ENCODE measurements at regions not wholly inside any gene's neighbourhood (a gene's known extent, or its start where the extent isn't known, plus 50 kb on each side); places are given as distances from the start of the nearest gene placed in this dataset.

DNA sequence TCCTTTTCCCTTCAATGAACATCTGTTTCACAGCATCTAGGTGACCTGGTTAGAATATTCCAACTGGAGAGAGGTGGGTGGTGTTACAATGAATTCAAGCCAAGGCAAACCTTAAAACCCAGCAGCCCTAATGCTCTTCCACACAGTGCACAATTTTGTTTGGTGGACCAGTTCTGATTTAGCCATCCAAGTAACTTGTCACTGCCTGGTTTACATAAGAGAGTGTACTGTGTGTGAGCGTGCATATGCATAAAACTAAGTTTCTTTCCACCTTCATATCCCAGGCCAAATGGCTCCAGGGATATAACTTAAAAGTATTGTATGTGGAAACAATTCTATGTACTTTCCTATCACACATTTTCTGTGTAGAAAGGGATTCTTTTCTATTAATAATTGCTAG is 200.4 kb upstream of the FAR2 start:
- intact Hi-C loops (cut with DNase I) = no loop called here
- no peak for ATAC-seq
- DNase-seq (ENCODE audit: low spot score) = no peak

- DNase-seq (ENCODE audit: low spot score) (no peak), ATAC-seq (no peak)
- intact Hi-C loops (cut with DNase I) = no loop called here
Observed at GRCh38 chr12:28949184-28949583, 199.9 kb upstream of the FAR2 start.

- ATAC-seq (no peak), DNase-seq (ENCODE audit: low spot score) (no peak)
- intact Hi-C loops (cut with DNase I) = no loop called here
Observed at GRCh38 chr12:28950049-28950448, 199.0 kb upstream of the FAR2 start.

DNA sequence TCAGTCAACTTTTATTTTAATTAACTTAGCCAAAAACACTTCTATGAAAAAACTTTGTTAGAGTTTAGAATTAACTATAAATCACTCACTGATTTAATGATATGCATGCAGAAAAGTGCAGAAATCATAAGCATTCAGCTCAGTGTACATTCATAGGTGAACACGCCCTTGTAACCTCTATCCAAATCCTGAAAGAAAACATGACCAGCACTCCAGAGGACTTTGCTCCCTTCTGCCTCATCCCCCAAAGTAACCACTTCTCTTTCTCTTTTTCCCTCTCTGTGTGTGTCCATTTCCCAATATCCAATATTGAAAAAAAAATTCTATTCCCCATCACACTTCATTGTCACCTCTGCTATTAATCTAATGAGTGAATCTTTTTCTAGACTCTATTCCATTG is 197.1 kb upstream of the FAR2 start:
- intact Hi-C loops (cut with DNase I) = no loop called here
- DNase-seq (ENCODE audit: low spot score) (no peak), ATAC-seq (no peak)

GRCh38 chr12:28954333-28954732 is 194.7 kb upstream of the FAR2 start:
- DNase-seq (ENCODE audit: low spot score) (no peak), ATAC-seq (no peak)
- intact Hi-C loops (cut with DNase I) = no loop called here

- no peak for DNase-seq (ENCODE audit: low spot score)
- ATAC-seq = no peak
- intact Hi-C loops (cut with DNase I) = no loop called here
Observed at GRCh38 chr12:28955491-28955890, 193.6 kb upstream of the FAR2 start.

DNA sequence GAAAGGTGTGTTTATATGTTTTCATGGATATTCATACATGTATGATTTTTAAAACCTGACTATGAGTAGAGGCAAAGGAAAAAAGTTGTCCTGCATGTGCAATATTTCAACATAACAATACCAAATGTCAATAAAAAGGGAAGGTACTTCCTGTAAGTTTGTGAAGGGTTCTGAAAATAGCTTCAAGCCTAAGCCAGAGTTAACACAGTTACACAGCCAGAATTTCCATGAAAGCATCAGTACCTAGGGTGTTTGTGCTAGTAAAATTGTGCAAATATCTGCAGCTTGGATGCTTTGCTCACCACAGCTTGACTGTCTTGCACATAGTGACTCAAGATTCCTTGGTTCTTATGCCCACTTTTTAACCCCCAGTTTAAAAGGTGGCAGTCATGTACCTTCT is 193.1 kb upstream of the FAR2 start:
- ATAC-seq (no peak), DNase-seq (ENCODE audit: low spot score) (no peak)
- intact Hi-C loops (cut with DNase I) = no loop called here

GRCh38 chr12:28958553-28959195 is 190.4 kb upstream of the FAR2 start:
- intact Hi-C loops (cut with DNase I) = no loop called here
- DNase-seq (ENCODE audit: low spot score) = no peak
- peak; percentile 52 for ATAC-seq

GRCh38 chr12:28961948-28962384 is 187.1 kb upstream of the FAR2 start:
- ATAC-seq = peak; percentile 37
- DNase-seq (ENCODE audit: low spot score) = no peak
- intact Hi-C loops (cut with DNase I) = no loop called here

- DNase-seq (ENCODE audit: low spot score) (no peak), ATAC-seq (peak; percentile 45)
- intact Hi-C loops (cut with DNase I) = no loop called here
Observed at GRCh38 chr12:28963554-28963953, 185.5 kb upstream of the FAR2 start.

DNA sequence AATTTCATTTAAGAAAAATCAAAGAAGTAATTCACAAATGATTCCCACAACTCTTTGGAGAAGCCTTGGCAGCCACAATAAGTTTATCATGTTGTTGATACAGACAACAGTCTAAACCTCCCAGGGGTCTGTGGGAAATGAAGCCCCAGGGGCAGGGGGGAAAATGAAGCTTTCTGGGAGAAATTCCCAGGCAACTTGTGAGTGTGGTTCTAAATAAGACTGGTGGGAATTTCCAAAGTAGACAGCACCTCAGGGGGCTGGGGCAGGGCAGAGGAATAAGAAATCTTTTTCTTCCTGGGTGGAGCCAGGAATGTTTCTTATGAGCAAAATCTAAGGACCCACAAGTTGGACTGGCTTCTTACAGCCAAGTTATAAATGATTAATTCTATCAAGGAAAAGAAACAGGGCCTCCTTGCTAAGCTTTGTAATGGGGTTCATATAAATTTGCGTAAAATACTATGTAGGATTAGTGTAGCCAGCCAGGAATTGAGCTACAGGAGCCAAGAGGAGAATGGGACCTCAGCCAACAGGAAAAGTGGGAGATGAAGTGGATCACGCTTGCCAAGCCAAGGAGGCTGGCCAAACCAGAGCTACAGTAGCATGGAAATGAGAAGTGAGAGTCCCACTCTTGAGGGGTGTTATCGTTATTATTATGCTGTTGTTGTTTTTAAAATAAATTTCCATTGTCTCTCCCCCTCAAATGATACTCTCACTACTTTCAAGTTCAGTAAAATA is 182.9 kb upstream of the FAR2 start:
- intact Hi-C loops (cut with DNase I) = no loop called here
- DNase-seq (ENCODE audit: low spot score) (peak; percentile 61), ATAC-seq (peak; percentile 26)

DNA sequence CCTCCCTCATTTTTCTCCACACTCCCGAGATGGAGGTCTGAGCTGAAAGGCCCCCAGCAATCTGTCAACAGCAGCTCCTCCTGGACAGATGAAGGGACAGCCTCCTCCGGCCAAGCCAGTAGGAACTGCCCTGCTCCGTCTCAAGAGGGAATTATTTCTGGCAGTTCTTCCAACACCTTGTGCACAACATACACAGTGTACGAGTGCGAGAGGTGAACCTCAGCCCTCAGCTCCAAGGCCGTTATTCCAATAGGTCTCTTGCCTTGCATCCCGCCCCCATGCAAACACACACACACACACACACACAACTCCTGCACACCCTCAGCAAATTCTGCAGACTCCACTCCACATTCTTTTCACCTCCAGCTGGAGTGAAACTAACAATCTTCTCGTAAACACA is 181.7 kb upstream of the FAR2 start:
- ATAC-seq (no peak), DNase-seq (ENCODE audit: low spot score) (no peak)
- intact Hi-C loops (cut with DNase I) = no loop called here

DNA sequence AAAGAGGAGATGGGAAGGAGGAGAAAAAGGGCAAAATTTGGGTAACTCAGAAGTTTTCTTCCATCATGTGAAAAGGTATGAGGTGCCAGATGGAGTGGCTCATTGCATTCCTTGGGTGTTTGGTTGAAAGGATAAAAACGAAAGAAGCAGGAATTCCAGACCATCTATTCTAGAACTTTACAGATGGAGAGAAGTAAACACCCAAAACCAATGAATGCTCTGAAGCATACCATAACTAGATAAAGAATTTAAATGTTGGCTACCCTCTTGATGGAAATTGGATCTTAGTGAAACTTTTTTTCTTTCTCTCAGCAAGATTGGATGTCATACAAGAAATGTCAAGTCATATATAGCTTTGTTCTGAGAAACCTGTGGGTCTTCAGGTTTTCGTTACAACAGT is 175.6 kb upstream of the FAR2 start:
- no peak for DNase-seq (ENCODE audit: low spot score)
- intact Hi-C loops (cut with DNase I) = no loop called here
- no peak for ATAC-seq

GRCh38 chr12:28974166-28974565 is 174.9 kb upstream of the FAR2 start:
- DNase-seq (ENCODE audit: low spot score) (no peak), ATAC-seq (no peak)
- intact Hi-C loops (cut with DNase I) = no loop called here

DNA sequence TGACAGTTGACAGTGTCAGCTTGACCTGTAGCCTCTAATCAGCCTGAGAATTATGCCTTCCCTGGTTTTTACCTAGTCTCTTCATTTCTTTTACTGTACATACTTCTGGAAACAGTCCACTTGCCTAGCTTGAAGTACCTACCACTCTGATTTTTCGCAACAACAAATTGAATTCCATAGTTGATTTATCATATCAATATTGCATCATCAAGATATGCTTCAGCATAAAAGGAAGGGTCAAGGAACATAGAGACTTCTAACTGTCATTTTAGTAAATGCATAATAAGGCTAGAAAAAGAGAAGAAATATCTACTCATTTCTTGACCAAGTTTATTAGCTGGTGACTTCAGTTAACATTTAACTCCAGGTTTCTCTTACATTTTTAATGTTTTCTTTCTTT is 174.2 kb upstream of the FAR2 start:
- intact Hi-C loops (cut with DNase I) = no loop called here
- ATAC-seq = no peak
- no peak for DNase-seq (ENCODE audit: low spot score)

- DNase-seq (ENCODE audit: low spot score) = no peak
- intact Hi-C loops (cut with DNase I) = no loop called here
- ATAC-seq = no peak
Observed at GRCh38 chr12:28975564-28976340, 173.3 kb upstream of the FAR2 start.

DNA sequence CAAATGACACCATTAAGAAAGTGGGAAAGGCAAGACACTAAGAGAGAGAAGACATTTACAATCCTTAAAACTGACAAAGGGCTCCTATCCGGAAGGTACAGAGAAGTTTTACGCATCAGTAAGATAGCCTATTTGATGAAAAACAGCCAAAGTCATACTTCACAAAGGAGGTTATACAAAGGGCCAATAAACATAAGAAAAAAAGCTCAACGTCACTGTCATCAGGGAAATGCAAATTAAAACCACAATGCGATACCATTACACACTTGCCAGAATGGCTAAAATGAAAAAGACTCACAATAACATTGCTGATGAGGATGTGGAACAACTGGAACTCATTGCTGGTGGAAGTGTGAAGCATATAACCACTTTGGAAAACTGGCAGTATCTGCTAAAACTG is 168.6 kb upstream of the FAR2 start:
- intact Hi-C loops (cut with DNase I) = no loop called here
- DNase-seq (ENCODE audit: low spot score) = no peak
- ATAC-seq = no peak

- intact Hi-C loops (cut with DNase I) = no loop called here
Observed at GRCh38 chr12:28987538-28988324, 161.3 kb upstream of the FAR2 start.

DNA sequence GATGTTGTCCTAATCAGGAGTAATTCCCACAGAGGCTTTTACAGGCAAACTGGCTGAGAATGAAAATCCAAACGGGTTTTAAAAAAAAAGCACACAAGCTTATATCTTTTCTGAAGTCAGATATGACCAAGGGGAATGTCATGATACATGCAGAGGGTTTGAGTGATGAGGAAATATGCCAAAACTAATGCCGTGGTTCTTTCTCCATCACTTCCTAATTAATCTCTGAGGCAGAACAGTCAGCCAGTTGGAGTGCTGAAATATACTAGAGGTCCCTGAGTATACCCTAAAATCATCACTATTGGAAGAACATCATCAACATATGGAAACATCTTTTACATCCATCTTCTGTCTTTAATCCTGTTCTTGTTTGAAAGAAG is 160.8 kb upstream of the FAR2 start:
- DNase-seq (ENCODE audit: low spot score) = no peak
- intact Hi-C loops (cut with DNase I) = no loop called here
- no peak for ATAC-seq

More at GRCh38 chr12:28987538-28988324, 161.3 kb upstream of the FAR2 start:
- ATAC-seq (no peak), DNase-seq (ENCODE audit: low spot score) (no peak)

Data from sciatic nerve (tissue), 2 donors.